HepG2 (cell line): ENCODE measurements at regions not wholly inside any gene's neighbourhood (a gene's known extent, or its start where the extent isn't known, plus 50 kb on each side); places are given as distances from the start of the nearest gene placed in this dataset.
"Not testable (repeated sequence)": the region's sequence is repeated elsewhere in the genome, so short reads cannot be mapped to it uniquely, and the experiment has no call there.

Source experiments
- CTCF ChIP-seq: sonication (generic); formaldehyde crosslinking; IDR thresholded peaks from 2 replicates; pipeline ENCODE4 v1.5.0; 2020; ENCODE audit warnings: mild to moderate bottlenecking, missing genetic modification reagents, moderate library complexity
- ERF ChIP-seq: IDR thresholded peaks from 2 replicates; pipeline ENCODE4 v1.6.1; 2018; ENCODE audit warnings: missing biosample characterization, missing genetic modification reagents
- FOXM1 ChIP-seq: sonication (generic); formaldehyde crosslinking; IDR thresholded peaks from 2 replicates; pipeline ENCODE4 v1.5.0; 2020; ENCODE audit warnings: missing genetic modification reagents
- KDM1A ChIP-seq: IDR thresholded peaks from 2 replicates; pipeline ENCODE4 v1.6.1; 2016; ENCODE audit warnings: missing compliant biosample characterization
- MAF1 ChIP-seq: sonication (generic); formaldehyde crosslinking; IDR thresholded peaks from 2 replicates; pipeline ENCODE4 v1.5.0; 2020; ENCODE audit warnings: missing genetic modification reagents, borderline replicate concordance
- MEF2D ChIP-seq: sonication (generic); formaldehyde crosslinking; IDR thresholded peaks from 2 replicates; pipeline ENCODE4 v1.5.1; 2020; ENCODE audit warnings: mild to moderate bottlenecking, missing genetic modification reagents
- MTA3 ChIP-seq: sonication (generic); formaldehyde crosslinking; IDR thresholded peaks from 2 replicates; pipeline ENCODE4 v1.4.0; 2020; ENCODE audit warnings: missing genetic modification reagents
- PRMT3 ChIP-seq: sonication (generic); formaldehyde crosslinking; IDR thresholded peaks from 2 replicates; pipeline ENCODE4 v1.8.1; 2022; ENCODE audit warnings: low read depth, mild to moderate bottlenecking, moderate library complexity, missing genetic modification reagents, borderline replicate concordance
- ZBTB40 ChIP-seq, 2 experiments: fragments of 450-650 bp in 1 of 2; sonication (generic) in 1 of 2; formaldehyde crosslinking in 1 of 2; IDR thresholded peaks; 2 replicates each; pipeline versions ENCODE4 v1.6.1 to v1.8.0; 2016 to 2022; ENCODE audit warnings: antibody characterized with exemption in 1 of 2, mild to moderate bottlenecking in 1 of 2, missing genetic modification reagents in 1 of 2
- ZNF276 ChIP-seq: sonication (generic); formaldehyde crosslinking; IDR thresholded peaks from 2 replicates; pipeline ENCODE4 v1.4.0; 2020; ENCODE audit warnings: mild to moderate bottlenecking, low read depth, missing genetic modification reagents

GRCh38 chr19:28685077-28685476 is 527.9 kb downstream of the UQCRFS1 start:
- not testable (repeated sequence) for TF ChIP-seq CTCF (CRISPR knock-in tag); PRMT3 (CRISPR knock-in tag); KDM1A (CRISPR knock-in tag); MEF2D (CRISPR knock-in tag); MAF1; FOXM1; ZBTB40 (IDR thresholded peaks at IDR 0.05); ZBTB40 (CRISPR knock-in tag; IDR thresholded peaks at IDR 0.05); ZNF276 (CRISPR knock-in tag); MTA3; ERF
